DND-41 (cell line): ENCODE measurements at regions not wholly inside any gene's neighbourhood (a gene's known extent, or its start where the extent isn't known, plus 50 kb on each side); places are given as distances from the start of the nearest gene placed in this dataset.

Experiments used
- ATAC-seq: fragments of 200-7000 bp; cut with Tn5 transposase; 3 replicates; pipeline ENCODE4 v1.9.1; 2021; ENCODE audit warnings: low read depth; ENCODE audit not compliant: insufficient read depth
- DNase-seq: peaks from one replicate; pipeline ENCODE4 v3.0.0-alpha.2; 2020
- H2AFZ ChIP-seq: 2 replicates; pipeline ENCODE4 v1.6.0; 2012; ENCODE audit warnings: low read depth, low read length
- H3K27ac ChIP-seq: 2 replicates; pipeline ENCODE4 v1.5.1; 2012; ENCODE audit warnings: low read length, inconsistent platforms
- H3K27me3 ChIP-seq: fragments of 200-600 bp; sonication (generic); 2 replicates; pipeline ENCODE4 v1.6.0; 2012; ENCODE audit warnings: low read length, mild to moderate bottlenecking, inconsistent platforms; ENCODE audit not compliant: insufficient read depth, poor library complexity
- H3K36me3 ChIP-seq: 2 replicates; pipeline ENCODE4 v1.5.1; 2012; ENCODE audit warnings: low read length, inconsistent platforms; ENCODE audit not compliant: insufficient read depth
- H3K4me1 ChIP-seq: 2 replicates; pipeline ENCODE4 v1.5.1; 2012; ENCODE audit warnings: mild to moderate bottlenecking, low read length; ENCODE audit not compliant: insufficient read depth
- H3K4me2 ChIP-seq: 2 replicates; pipeline ENCODE4 v1.6.0; 2012; ENCODE audit warnings: mild to moderate bottlenecking, moderate library complexity, low read length, inconsistent platforms; ENCODE audit not compliant: insufficient read depth
- H3K4me3 ChIP-seq, 2 experiments: fragments of 200-600 bp in 1 of 2; shearing (Covaris generic) in 1 of 2; 2 replicates each; pipeline ENCODE4 v1.5.1; 2012 to 2016; ENCODE audit warnings: inconsistent platforms in 2 of 2, low read length in 2 of 2, mild to moderate bottlenecking in 2 of 2, low read depth in 1 of 2, moderate library complexity in 1 of 2
- H3K79me2 ChIP-seq: 2 replicates; pipeline ENCODE4 v1.6.0; 2012; ENCODE audit warnings: low read length, inconsistent platforms; ENCODE audit not compliant: insufficient read depth
- H3K9ac ChIP-seq: 2 replicates; pipeline ENCODE4 v1.6.0; 2012; ENCODE audit warnings: low read depth, mild to moderate bottlenecking, inconsistent platforms, low read length, moderate library complexity
- H3K9me3 ChIP-seq: 2 replicates; pipeline ENCODE4 v1.5.1; 2012; ENCODE audit warnings: low read length, moderate library complexity, mild to moderate bottlenecking, inconsistent platforms; ENCODE audit not compliant: insufficient read depth, severe bottlenecking
- H4K20me1 ChIP-seq: 2 replicates; pipeline ENCODE4 v1.6.0; 2012; ENCODE audit warnings: low read length; ENCODE audit not compliant: insufficient read depth
- EZH2 ChIP-seq: IDR thresholded peaks from 3 replicates; pipeline ENCODE4 v1.6.1; 2012; ENCODE audit warnings: borderline replicate concordance, low read depth, mild to moderate bottlenecking, moderate library complexity, low read length, inconsistent platforms; ENCODE audit not compliant: severe bottlenecking
- TF ChIP-seq, protein P1 (sequence below): IDR thresholded peaks from 2 replicates; pipeline ENCODE4 v1.5.1; 2012; ENCODE audit warnings: borderline replicate concordance, low read length, moderate library complexity, mild to moderate bottlenecking; ENCODE audit not compliant: poor library complexity, severe bottlenecking; ENCODE audit errors: extremely low read depth

- no peaks in the 10 kb centered on the region for H3K4me1 ChIP-seq
- no peak for DNase-seq
Observed at GRCh38 chr2:151091583-151091982, 170.1 kb downstream of the RBM43 start.

DNA sequence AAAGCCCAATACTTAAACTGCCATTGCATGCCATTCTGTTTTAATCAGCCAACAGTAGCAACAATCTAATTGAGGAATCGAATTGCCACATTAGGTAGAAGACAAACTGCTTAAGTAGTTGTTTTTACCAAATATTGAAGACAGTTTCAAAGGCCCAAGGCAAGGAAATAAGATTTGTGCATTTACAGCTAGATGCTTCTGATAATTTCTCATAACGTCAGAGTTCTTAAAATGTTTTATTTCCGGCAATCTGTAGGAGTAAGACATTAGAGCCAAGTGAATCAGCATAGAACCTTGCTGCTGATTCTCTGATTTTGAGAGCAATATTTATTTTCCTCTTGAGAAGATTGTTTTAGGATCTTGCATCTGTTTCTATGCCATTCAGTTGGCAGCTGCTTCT is 174.3 kb downstream of the RBM43 start:
- H3K4me2 ChIP-seq = no peak overlapping the region
- H3K27me3 ChIP-seq = no peaks in the 10 kb centered on the region
- ATAC-seq (no peak), DNase-seq (no peak)
- no peak overlapping the region for H2AFZ ChIP-seq
- TF ChIP-seq EZH2 = no peak
- TF ChIP-seq, protein P1, sequence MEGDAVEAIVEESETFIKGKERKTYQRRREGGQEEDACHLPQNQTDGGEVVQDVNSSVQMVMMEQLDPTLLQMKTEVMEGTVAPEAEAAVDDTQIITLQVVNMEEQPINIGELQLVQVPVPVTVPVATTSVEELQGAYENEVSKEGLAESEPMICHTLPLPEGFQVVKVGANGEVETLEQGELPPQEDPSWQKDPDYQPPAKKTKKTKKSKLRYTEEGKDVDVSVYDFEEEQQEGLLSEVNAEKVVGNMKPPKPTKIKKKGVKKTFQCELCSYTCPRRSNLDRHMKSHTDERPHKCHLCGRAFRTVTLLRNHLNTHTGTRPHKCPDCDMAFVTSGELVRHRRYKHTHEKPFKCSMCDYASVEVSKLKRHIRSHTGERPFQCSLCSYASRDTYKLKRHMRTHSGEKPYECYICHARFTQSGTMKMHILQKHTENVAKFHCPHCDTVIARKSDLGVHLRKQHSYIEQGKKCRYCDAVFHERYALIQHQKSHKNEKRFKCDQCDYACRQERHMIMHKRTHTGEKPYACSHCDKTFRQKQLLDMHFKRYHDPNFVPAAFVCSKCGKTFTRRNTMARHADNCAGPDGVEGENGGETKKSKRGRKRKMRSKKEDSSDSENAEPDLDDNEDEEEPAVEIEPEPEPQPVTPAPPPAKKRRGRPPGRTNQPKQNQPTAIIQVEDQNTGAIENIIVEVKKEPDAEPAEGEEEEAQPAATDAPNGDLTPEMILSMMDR = no peak
- H3K27ac ChIP-seq = no peak overlapping the region
- no peak overlapping the region for H3K4me3 ChIP-seq
- peaks cover 7% of the 10 kb centered on the region for H3K4me1 ChIP-seq
- no peaks in the 10 kb centered on the region for H3K36me3 ChIP-seq
- H3K9ac ChIP-seq = no peak overlapping the region
- H3K9me3 ChIP-seq = no peaks in the 10 kb centered on the region
- H3K79me2 ChIP-seq = no peaks in the 10 kb centered on the region
- no peaks in the 10 kb centered on the region for H4K20me1 ChIP-seq

More at GRCh38 chr2:151091583-151091982, 170.1 kb downstream of the RBM43 start:
- H2AFZ ChIP-seq = no peak overlapping the region
- H3K36me3 ChIP-seq = no peaks in the 10 kb centered on the region
- no peak overlapping the region for H3K9ac ChIP-seq
- H3K79me2 ChIP-seq = no peaks in the 10 kb centered on the region
- no peaks in the 10 kb centered on the region for H3K9me3 ChIP-seq
- H3K4me2 ChIP-seq = no peak overlapping the region
- no peaks in the 10 kb centered on the region for H4K20me1 ChIP-seq
- H3K27me3 ChIP-seq = no peaks in the 10 kb centered on the region
- no peak for ATAC-seq
- TF ChIP-seq, protein P1 = no peak
- TF ChIP-seq EZH2 = no peak
- no peak overlapping the region for H3K27ac ChIP-seq
- no peak overlapping the region for H3K4me3 ChIP-seq

DNA sequence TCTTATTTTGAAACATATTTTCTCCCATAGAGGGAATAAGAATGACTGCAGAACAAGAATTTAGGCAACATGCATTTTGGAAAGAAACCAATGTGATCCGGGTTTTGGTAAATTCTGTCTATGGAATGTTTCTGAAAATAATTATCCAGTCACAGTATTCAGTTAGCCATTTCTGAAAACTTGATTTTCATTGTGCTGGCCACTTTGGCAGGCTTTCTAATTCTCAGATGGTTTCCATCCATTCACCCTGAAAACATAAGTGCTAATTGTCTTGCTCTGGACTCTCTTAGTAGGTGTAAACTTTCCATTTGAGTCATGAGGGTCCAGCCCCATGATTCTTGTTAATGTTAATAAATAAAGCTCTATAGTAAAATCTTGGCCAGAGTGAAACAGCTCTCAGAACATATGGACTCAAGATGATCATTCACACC is 176.5 kb downstream of the RBM43 start:
- Histone ChIP-seq H3K79me2 (no peaks in the 10 kb centered on the region), H3K27ac (no peak overlapping the region), H3K4me2 (no peak overlapping the region), H3K36me3 (no peaks in the 10 kb centered on the region), H2AFZ (no peak overlapping the region), H3K9me3 (no peaks in the 10 kb centered on the region), H4K20me1 (no peaks in the 10 kb centered on the region), H3K4me3 (no peak overlapping the region), H3K9ac (no peak overlapping the region), H3K27me3 (no peaks in the 10 kb centered on the region), H3K4me1 (peaks cover 7% of the 10 kb centered on the region)
- TF ChIP-seq, protein P1 = no peak
- TF ChIP-seq EZH2 = no peak
- no peak for ATAC-seq
- DNase-seq = no peak
